Nephron progenitor cell (in vitro differentiated cells): ENCODE measurements at regions not wholly inside any gene's neighbourhood (a gene's known extent, or its start where the extent isn't known, plus 50 kb on each side); places are given as distances from the start of the nearest gene placed in this dataset.

ENCODE experiments used
- DNase-seq: peaks from one replicate; pipeline ENCODE4 v3.0.0; 2021
- H3K27ac Mint-ChIP-seq: 2 replicates; pipeline ENCODE4 v1.8.0; 2021; ENCODE audit warnings: mild to moderate bottlenecking, moderate library complexity, mixed read lengths
- H3K27me3 Mint-ChIP-seq: 2 replicates; pipeline ENCODE4 v1.8.0; 2021; ENCODE audit warnings: mild to moderate bottlenecking, low read depth, mixed read lengths; ENCODE audit not compliant: poor library complexity
- H3K36me3 Mint-ChIP-seq: 2 replicates; pipeline ENCODE4 v1.8.0; 2021; ENCODE audit warnings: low read depth, mixed read lengths
- H3K4me1 Mint-ChIP-seq: 2 replicates; pipeline ENCODE4 v1.8.0; 2021; ENCODE audit warnings: mixed read lengths
- H3K4me3 Mint-ChIP-seq: 2 replicates; pipeline ENCODE4 v1.8.0; 2021; ENCODE audit warnings: mild to moderate bottlenecking, moderate library complexity, mixed read lengths
- H3K9me3 Mint-ChIP-seq: 2 replicates; pipeline ENCODE4 v1.8.0; 2021; ENCODE audit warnings: mild to moderate bottlenecking, moderate library complexity, mixed read lengths
- CTCF ChIP-seq: fragments of 200-600 bp; sonication (generic); IDR thresholded peaks from 2 replicates; pipeline ENCODE4 v1.5.0; 2021; ENCODE audit warnings: antibody characterized with exemption

- TF ChIP-seq CTCF, result no peak
- H3K27me3 Mint-ChIP-seq, result peaks cover 17% of the 10 kb centered on the region
- no peak for DNase-seq
- no peaks in the 10 kb centered on the region for H3K36me3 Mint-ChIP-seq
- no peak overlapping the region for H3K27ac Mint-ChIP-seq
- no peak overlapping the region for H3K4me3 Mint-ChIP-seq
- no peaks in the 10 kb centered on the region for H3K4me1 Mint-ChIP-seq
- peaks cover 20% of the 10 kb centered on the region for H3K9me3 Mint-ChIP-seq
These were observed 91.8 kb downstream of the PDCL3 start for GRCh38 chr2:100654611-100655010.

GRCh38 chr2:100655446-100655845 lies 92.7 kb downstream of the PDCL3 start:
- Mint-ChIP-seq H3K27me3 (peaks cover 17% of the 10 kb centered on the region), H3K36me3 (no peaks in the 10 kb centered on the region)

GRCh38 chr2:100655936-100656534 lies 93.2 kb downstream of the PDCL3 start:
- H3K27ac Mint-ChIP-seq, result no peak overlapping the region
- DNase-seq, result no peak

More at GRCh38 chr2:100655446-100655845, 92.7 kb downstream of the PDCL3 start:
- Mint-ChIP-seq H3K4me3 (no peak overlapping the region), H3K4me1 (no peaks in the 10 kb centered on the region), H3K9me3 (peaks cover 15% of the 10 kb centered on the region), H3K27ac (no peak overlapping the region)
- no peak for TF ChIP-seq CTCF
- no peak for DNase-seq

GRCh38 chr2:100658017-100658416 lies 95.2 kb downstream of the PDCL3 start:
- peaks cover 12% of the 10 kb centered on the region for H3K27me3 Mint-ChIP-seq
- H3K27ac Mint-ChIP-seq, result no peak overlapping the region
- no peaks in the 10 kb centered on the region for H3K4me1 Mint-ChIP-seq
- no peaks in the 10 kb centered on the region for H3K36me3 Mint-ChIP-seq
- DNase-seq, result no peak
- no peak overlapping the region for H3K4me3 Mint-ChIP-seq
- peaks cover 9% of the 10 kb centered on the region for H3K9me3 Mint-ChIP-seq
- no peak for TF ChIP-seq CTCF

More at GRCh38 chr2:100655936-100656534, 93.2 kb downstream of the PDCL3 start:
- H3K36me3 Mint-ChIP-seq, result no peaks in the 10 kb centered on the region
- no peaks in the 10 kb centered on the region for H3K4me1 Mint-ChIP-seq
- peaks cover 10% of the 10 kb centered on the region for H3K9me3 Mint-ChIP-seq
- TF ChIP-seq CTCF, result no peak
- H3K27me3 Mint-ChIP-seq, result peaks cover 14% of the 10 kb centered on the region
- H3K4me3 Mint-ChIP-seq, result no peak overlapping the region

- no peak for TF ChIP-seq CTCF
- no peaks in the 10 kb centered on the region for H3K36me3 Mint-ChIP-seq
- no peak overlapping the region for H3K27ac Mint-ChIP-seq
- no peaks in the 10 kb centered on the region for H3K9me3 Mint-ChIP-seq
- H3K27me3 Mint-ChIP-seq, result peaks cover 4% of the 10 kb centered on the region
- H3K4me1 Mint-ChIP-seq, result no peaks in the 10 kb centered on the region
- no peak for DNase-seq
- no peak overlapping the region for H3K4me3 Mint-ChIP-seq
These were observed 98.2 kb downstream of the PDCL3 start for GRCh38 chr2:100660851-100661584.

- TF ChIP-seq CTCF, result no peak
- peaks cover 4% of the 10 kb centered on the region for H3K27me3 Mint-ChIP-seq
- no peaks in the 10 kb centered on the region for H3K36me3 Mint-ChIP-seq
- peaks cover 2% of the 10 kb centered on the region for H3K4me1 Mint-ChIP-seq
- DNase-seq, result no peak
- H3K27ac Mint-ChIP-seq, result no peak overlapping the region
- no peak overlapping the region for H3K4me3 Mint-ChIP-seq
- no peaks in the 10 kb centered on the region for H3K9me3 Mint-ChIP-seq
These were observed 100.1 kb downstream of the PDCL3 start for GRCh38 chr2:100662866-100663265.
